ENCODE measurements at regions not wholly inside any gene's neighbourhood (a gene's known extent, or its start where the extent isn't known, plus 50 kb on each side); places are given as distances from the start of the nearest gene placed in this dataset.

DNA sequence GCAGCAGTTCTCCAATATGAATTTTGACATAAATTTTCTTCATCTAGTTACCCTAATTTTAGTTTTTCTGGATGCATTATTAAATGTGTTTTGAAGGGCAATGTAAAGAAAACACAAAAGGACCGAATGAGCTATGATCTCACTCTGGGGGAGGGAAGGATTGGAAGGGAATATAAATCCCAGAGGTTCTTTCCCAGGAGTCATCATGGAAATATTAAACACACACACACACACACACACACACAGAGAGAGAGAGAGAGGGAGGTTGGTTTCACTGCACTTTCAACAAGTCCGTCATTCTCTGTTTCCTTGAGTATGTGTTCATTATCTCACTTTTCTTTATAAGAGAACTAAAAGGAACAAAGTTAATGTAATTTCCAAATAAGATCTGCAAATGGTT is 70.7 kb upstream of the DCBLD2 start:
- no peak for DNase-seq
- Histone ChIP-seq H3K4me1 (no peaks in the 10 kb centered on the region), H3K4me3 (no peak overlapping the region), H3K9me3 (no peaks in the 10 kb centered on the region), H3K36me3 (no peaks in the 10 kb centered on the region), H3K27ac (no peak overlapping the region), H3K27me3 (ENCODE audit: low read depth) (no peaks in the 10 kb centered on the region)
- intact Hi-C loops (cut with DNase I) = no loop called here
- ATAC-seq = peak in 1 of 2 donors; percentile 51
- TF ChIP-seq CTCF (IDR thresholded peaks at IDR 0.05) = no peak

DNA sequence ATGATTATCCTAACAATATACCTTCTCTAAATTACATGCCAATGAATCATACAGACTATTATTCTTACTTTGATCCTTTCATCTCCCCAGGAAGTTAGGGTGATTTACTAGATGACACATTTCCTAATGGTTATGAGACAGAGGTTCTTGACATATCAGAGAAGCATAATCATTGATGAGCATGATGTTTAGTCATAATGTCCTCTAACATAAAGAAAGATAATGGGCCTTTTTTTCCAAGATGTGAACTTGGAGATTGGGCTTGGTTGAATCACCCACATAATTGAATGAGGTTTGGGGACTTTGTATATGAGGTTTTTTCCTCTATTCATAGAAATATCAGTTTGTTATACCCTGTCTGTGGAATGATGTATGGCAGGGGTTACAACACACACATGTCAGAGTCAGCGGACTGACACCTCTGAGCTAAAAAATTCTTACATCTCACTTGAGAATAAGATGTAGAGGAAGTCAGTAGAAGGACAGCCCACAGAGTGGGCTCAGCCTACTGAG is 69.7 kb upstream of the DCBLD2 start:
- Histone ChIP-seq H3K36me3 (no peaks in the 10 kb centered on the region), H3K4me3 (no peak overlapping the region), H3K27ac (no peak overlapping the region), H3K27me3 (ENCODE audit: low read depth) (no peaks in the 10 kb centered on the region), H3K4me1 (no peaks in the 10 kb centered on the region), H3K9me3 (no peaks in the 10 kb centered on the region)
- intact Hi-C loops (cut with DNase I) = no loop called here
- ATAC-seq (no peak), DNase-seq (no peak)
- no peak for TF ChIP-seq CTCF (IDR thresholded peaks at IDR 0.05)

- Histone ChIP-seq H3K4me3 (no peak overlapping the region), H3K4me1 (no peaks in the 10 kb centered on the region), H3K36me3 (no peaks in the 10 kb centered on the region), H3K27ac (no peak overlapping the region), H3K27me3 (ENCODE audit: low read depth) (no peaks in the 10 kb centered on the region), H3K9me3 (no peaks in the 10 kb centered on the region)
- TF ChIP-seq CTCF (IDR thresholded peaks at IDR 0.05) = no peak
- no peak for DNase-seq
- no peak for ATAC-seq
- intact Hi-C loops (cut with DNase I) = no loop called here
Measured at GRCh38 chr3:98969295-98969694, 67.8 kb upstream of the DCBLD2 start.

DNA sequence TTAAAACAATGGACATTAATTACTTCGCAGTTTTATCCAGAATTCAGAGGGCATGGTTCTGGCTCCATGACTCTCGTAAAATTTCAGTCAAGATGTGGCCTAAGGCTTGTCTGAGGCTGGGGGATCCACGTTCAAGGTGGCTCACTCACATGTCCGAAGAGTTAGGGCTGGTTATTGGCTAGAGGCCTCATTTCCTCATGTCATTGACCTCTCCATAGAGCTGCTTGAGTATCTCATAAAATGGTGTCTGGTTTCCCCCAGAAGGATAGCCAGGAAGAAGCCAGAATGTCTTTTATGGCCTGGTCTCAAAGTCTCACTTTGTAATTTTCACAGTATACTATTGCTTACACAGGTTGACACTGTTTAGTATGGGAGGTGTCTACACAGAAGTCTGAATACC is 67.3 kb upstream of the DCBLD2 start:
- Histone ChIP-seq H3K4me1 (no peaks in the 10 kb centered on the region), H3K4me3 (no peak overlapping the region), H3K9me3 (no peaks in the 10 kb centered on the region), H3K27me3 (ENCODE audit: low read depth) (no peaks in the 10 kb centered on the region), H3K36me3 (no peaks in the 10 kb centered on the region), H3K27ac (no peak overlapping the region)
- intact Hi-C loops (cut with DNase I) = no loop called here
- DNase-seq (no peak), ATAC-seq (no peak)
- no peak for TF ChIP-seq CTCF (IDR thresholded peaks at IDR 0.05)

DNA sequence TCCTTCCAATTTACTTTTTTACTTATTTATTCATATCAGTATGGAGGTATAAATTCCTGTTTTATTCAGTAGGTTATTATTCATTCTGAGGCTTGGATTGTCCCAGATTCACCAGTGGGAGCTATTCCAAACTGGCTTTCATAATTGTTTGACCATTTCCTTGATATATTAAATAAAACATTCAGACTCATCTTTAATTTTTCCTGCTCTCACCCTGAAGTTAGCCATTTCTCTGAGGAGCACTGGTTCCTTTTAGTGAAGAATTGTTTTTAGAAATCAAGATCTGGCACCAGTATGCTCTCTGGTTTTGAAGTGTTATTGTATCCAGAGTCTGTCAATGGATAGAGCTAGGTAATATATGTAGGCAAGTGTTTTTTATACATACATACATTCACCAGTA is 66.9 kb upstream of the DCBLD2 start:
- intact Hi-C loops (cut with DNase I) = no loop called here
- H3K4me3 ChIP-seq = no peak overlapping the region
- no peaks in the 10 kb centered on the region for H3K4me1 ChIP-seq

More for the DNA sequence above, 66.9 kb upstream of the DCBLD2 start:
- DNase-seq (no peak), ATAC-seq (no peak)
- Histone ChIP-seq H3K36me3 (no peaks in the 10 kb centered on the region), H3K27me3 (ENCODE audit: low read depth) (no peaks in the 10 kb centered on the region), H3K9me3 (no peaks in the 10 kb centered on the region), H3K27ac (no peak overlapping the region)
- no peak for TF ChIP-seq CTCF (IDR thresholded peaks at IDR 0.05)
